Panc1 (cell line): ENCODE measurements at regions not wholly inside any gene's neighbourhood (a gene's known extent, or its start where the extent isn't known, plus 50 kb on each side); places are given as distances from the start of the nearest gene placed in this dataset.

Experiments
- ATAC-seq: fragments of 200-7000 bp; cut with Tn5 transposase; 2 replicates; pipeline ENCODE4 v1.9.1; 2020; ENCODE audit warnings: mild to moderate bottlenecking, moderate library complexity
- BruUV-seq: library from RNA; stranded (reverse); fragments of 400-500 nt; replicated peaks from 2 replicates; lab custom pipeline; 2021; lab: Mats Ljungman, UMichigan
- CTCF ChIA-PET: fragments of 300-600 bp; sonication (Branson Sonifier 250); formaldehyde crosslinking; loops from one replicate; lab custom pipeline; 2022; ENCODE audit warnings: antibody characterized with exemption; lab: Charles Lee
- POLR2A ChIA-PET: fragments of 300-600 bp; sonication (Branson Sonifier 250); formaldehyde crosslinking; loops from one replicate; lab custom pipeline; 2022; ENCODE audit warnings: antibody characterized with exemption; lab: Charles Lee
- DNase-seq: peaks from one replicate; pipeline ENCODE4 v3.0.0-alpha.2; 2010; ENCODE audit warnings: low read depth, low spot score
- H3K27ac ChIP-seq: 2 replicates; pipeline ENCODE4 v1.5.1; 2011; ENCODE audit warnings: mild to moderate bottlenecking, low read length, inconsistent platforms
- H3K27me3 ChIP-seq: fragments of 200-500 bp; sonication (Bioruptor generic); 2 replicates; pipeline ENCODE4 v1.6.0; 2014; ENCODE audit warnings: low read length, inconsistent platforms; ENCODE audit not compliant: control insufficient read depth, insufficient read depth
- H3K36me3 ChIP-seq: fragments of 200-500 bp; sonication (Bioruptor generic); 2 replicates; pipeline ENCODE4 v1.5.1; 2014; ENCODE audit warnings: inconsistent platforms, mild to moderate bottlenecking, low read length, moderate library complexity; ENCODE audit not compliant: control insufficient read depth, insufficient read depth
- H3K4me1 ChIP-seq: 2 replicates; pipeline ENCODE4 v1.5.1; 2011; ENCODE audit warnings: inconsistent platforms, mild to moderate bottlenecking, low read length, moderate library complexity; ENCODE audit not compliant: control insufficient read depth, insufficient read depth
- H3K4me3 ChIP-seq, 2 experiments: 2 replicates each; pipeline ENCODE4 v1.5.1; 2011 to 2012; ENCODE audit warnings: low read depth in 2 of 2, low read length in 2 of 2, mild to moderate bottlenecking in 2 of 2, inconsistent platforms in 1 of 2, moderate library complexity in 1 of 2
- H3K9me3 ChIP-seq: fragments of 200-500 bp; sonication (Bioruptor generic); 2 replicates; pipeline ENCODE4 v1.5.1; 2014; ENCODE audit warnings: low read depth, mild to moderate bottlenecking, inconsistent platforms, low read length, moderate library complexity; ENCODE audit not compliant: control insufficient read depth, insufficient read depth
- CTCF ChIP-seq: fragments of 450-650 bp; IDR thresholded peaks from 2 replicates; pipeline ENCODE4 v1.5.1; 2017; ENCODE audit warnings: mild to moderate bottlenecking
- POLR2AphosphoS5 ChIP-seq: IDR thresholded peaks from 2 replicates; pipeline ENCODE4 v1.6.1; 2012; ENCODE audit warnings: mild to moderate bottlenecking, low read depth, low read length, moderate library complexity
- REST ChIP-seq, 2 experiments: IDR thresholded peaks; 2 replicates each; pipeline ENCODE4 v1.6.1; 2011 to 2012; ENCODE audit warnings: low read depth in 2 of 2, control low read depth in 1 of 2, low read length in 1 of 2, mild to moderate bottlenecking in 1 of 2, moderate library complexity in 1 of 2; ENCODE audit not compliant: insufficient read depth in 1 of 2
- SIN3A ChIP-seq: IDR thresholded peaks from 2 replicates; pipeline ENCODE4 v1.6.1; 2012; ENCODE audit warnings: low read depth, mild to moderate bottlenecking, low read length, moderate library complexity, borderline replicate concordance; ENCODE audit not compliant: insufficient read depth
- TCF7L2 ChIP-seq: IDR thresholded peaks from 2 replicates; pipeline ENCODE4 v1.6.1; 2011; ENCODE audit warnings: mild to moderate bottlenecking, low read depth, low read length, inconsistent platforms
- in situ Hi-C: cut with HindIII; loops from 2 replicates; pipeline ENCODE4 v1.10.0; 2016; ENCODE audit warnings: low sequenced_read_pairs, low pct_unique_long_range_greater_than_20kb
- intact Hi-C: fragments of 100-400 bp; cut with micrococcal nuclease; formaldehyde crosslinking; loops from one replicate; pipeline ENCODE4 v1.10.0; 2022; ENCODE audit not compliant: unreplicated experiment

GRCh38 chr6:1096967-1097765, 214.7 kb upstream of the FOXQ1 start:
- H3K36me3 ChIP-seq = no peaks in the 10 kb centered on the region
- CTCF ChIA-PET = no interaction called here
- no peaks in the 10 kb centered on the region for H3K9me3 ChIP-seq
- no peaks in the 10 kb centered on the region for H3K4me1 ChIP-seq
- in situ Hi-C loops = no loop called here
- no TSS peak for BruUV-seq
- intact Hi-C loops = no loop called here
- ATAC-seq (no peak), DNase-seq (no peak)
- H3K27me3 ChIP-seq = no peaks in the 10 kb centered on the region
- POLR2A ChIA-PET = no interaction called here
- H3K4me3 ChIP-seq = no peak overlapping the region
- TF ChIP-seq TCF7L2 (no peak), REST (IDR thresholded peaks at IDR 0.05; ENCODE audit: insufficient read depth in 1 of 2, low read depth in 2 of 2, low read length in 1 of 2) (no peak), POLR2AphosphoS5 (no peak), SIN3A (no peak), CTCF (no peak)
- H3K27ac ChIP-seq = no peak overlapping the region

- POLR2A ChIA-PET = no interaction called here
Measured at GRCh38 chr6:1094306-1094705, 217.6 kb upstream of the FOXQ1 start.

More at GRCh38 chr6:1094306-1094705, 217.6 kb upstream of the FOXQ1 start:
- no TSS peak for BruUV-seq
- CTCF ChIA-PET = no interaction called here
- Histone ChIP-seq H3K4me1 (no peaks in the 10 kb centered on the region), H3K27ac (no peak overlapping the region), H3K27me3 (no peaks in the 10 kb centered on the region), H3K9me3 (no peaks in the 10 kb centered on the region), H3K36me3 (no peaks in the 10 kb centered on the region), H3K4me3 (no peak overlapping the region)
- intact Hi-C loops = no loop called here
- TF ChIP-seq POLR2AphosphoS5 (no peak), CTCF (no peak), TCF7L2 (no peak), REST (IDR thresholded peaks at IDR 0.05; ENCODE audit: insufficient read depth in 1 of 2, low read depth in 2 of 2, low read length in 1 of 2) (no peak), SIN3A (no peak)
- in situ Hi-C loops = no loop called here
- DNase-seq (no peak), ATAC-seq (no peak)
